D721Med (cell line): ENCODE measurements at regions not wholly inside any gene's neighbourhood (a gene's known extent, or its start where the extent isn't known, plus 50 kb on each side); places are given as distances from the start of the nearest gene placed in this dataset.
"Not testable (repeated sequence)": the region's sequence is repeated elsewhere in the genome, so short reads cannot be mapped to it uniquely, and the experiment has no call there.

Source experiments
- DNase-seq: peaks from one replicate; pipeline ENCODE4 v3.0.0; 2011; ENCODE audit warnings: low spot score; ENCODE audit not compliant: insufficient read length
- FAIRE-seq: peaks from 2 replicates; lab custom pipeline; 2011; peaks lifted over from hg19 to GRCh38; lab: Jason Lieb, UNC
- TF ChIP-seq, protein P1 (sequence below): IDR thresholded peaks from 2 replicates; pipeline ENCODE4 v1.5.1; 2012; ENCODE audit warnings: mild to moderate bottlenecking, control low read depth; ENCODE audit not compliant: insufficient read depth; ENCODE audit errors: missing control alignments

- DNase-seq (no peak), FAIRE-seq (no peak)
- TF ChIP-seq, protein P1, sequence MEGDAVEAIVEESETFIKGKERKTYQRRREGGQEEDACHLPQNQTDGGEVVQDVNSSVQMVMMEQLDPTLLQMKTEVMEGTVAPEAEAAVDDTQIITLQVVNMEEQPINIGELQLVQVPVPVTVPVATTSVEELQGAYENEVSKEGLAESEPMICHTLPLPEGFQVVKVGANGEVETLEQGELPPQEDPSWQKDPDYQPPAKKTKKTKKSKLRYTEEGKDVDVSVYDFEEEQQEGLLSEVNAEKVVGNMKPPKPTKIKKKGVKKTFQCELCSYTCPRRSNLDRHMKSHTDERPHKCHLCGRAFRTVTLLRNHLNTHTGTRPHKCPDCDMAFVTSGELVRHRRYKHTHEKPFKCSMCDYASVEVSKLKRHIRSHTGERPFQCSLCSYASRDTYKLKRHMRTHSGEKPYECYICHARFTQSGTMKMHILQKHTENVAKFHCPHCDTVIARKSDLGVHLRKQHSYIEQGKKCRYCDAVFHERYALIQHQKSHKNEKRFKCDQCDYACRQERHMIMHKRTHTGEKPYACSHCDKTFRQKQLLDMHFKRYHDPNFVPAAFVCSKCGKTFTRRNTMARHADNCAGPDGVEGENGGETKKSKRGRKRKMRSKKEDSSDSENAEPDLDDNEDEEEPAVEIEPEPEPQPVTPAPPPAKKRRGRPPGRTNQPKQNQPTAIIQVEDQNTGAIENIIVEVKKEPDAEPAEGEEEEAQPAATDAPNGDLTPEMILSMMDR = no peak
Measured at GRCh38 chr14:38044710-38045109, 163.0 kb upstream of the SSTR1 start.

GRCh38 chr14:38045461-38045860 is 162.2 kb upstream of the SSTR1 start:
- FAIRE-seq (no peak), DNase-seq (no peak)
- TF ChIP-seq, protein P1 = no peak

- DNase-seq (no peak), FAIRE-seq (no peak)
- TF ChIP-seq, protein P1 = no peak
Measured at GRCh38 chr14:38046160-38046559, 161.5 kb upstream of the SSTR1 start.

DNA sequence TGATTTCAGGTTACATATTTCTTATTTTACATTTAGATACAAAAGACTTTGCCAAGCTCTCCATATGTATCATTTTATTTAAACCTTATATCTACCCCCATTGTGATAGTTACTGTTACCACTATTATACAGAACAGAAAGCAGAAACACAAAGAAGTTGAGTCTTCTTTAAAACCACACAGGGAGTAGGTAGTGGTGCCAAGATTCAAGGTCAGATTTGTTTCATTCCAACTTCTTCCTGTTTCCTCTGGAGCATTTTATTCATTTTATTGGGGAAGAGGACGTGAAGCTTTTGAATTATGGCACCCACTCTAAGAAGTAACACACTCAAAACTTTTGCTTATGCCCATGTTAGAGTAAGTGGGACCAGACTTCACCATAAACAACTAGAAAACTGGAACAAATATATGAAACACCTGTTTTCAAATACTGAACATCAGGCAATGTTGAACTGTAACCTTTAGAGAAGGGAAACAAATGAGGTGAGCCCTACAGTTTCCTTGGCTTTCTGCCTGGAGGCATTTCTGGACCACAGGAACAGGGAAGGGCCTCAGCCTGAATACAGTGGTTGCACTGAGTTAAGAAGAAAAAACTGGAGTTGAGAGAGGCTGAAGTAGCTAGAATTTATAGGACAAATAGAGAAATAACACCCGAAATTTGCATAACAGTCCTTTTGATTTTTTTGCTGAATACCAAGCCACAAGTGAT is 160.4 kb upstream of the SSTR1 start:
- DNase-seq (no peak), FAIRE-seq (no peak)
- TF ChIP-seq, protein P1 = no peak

DNA sequence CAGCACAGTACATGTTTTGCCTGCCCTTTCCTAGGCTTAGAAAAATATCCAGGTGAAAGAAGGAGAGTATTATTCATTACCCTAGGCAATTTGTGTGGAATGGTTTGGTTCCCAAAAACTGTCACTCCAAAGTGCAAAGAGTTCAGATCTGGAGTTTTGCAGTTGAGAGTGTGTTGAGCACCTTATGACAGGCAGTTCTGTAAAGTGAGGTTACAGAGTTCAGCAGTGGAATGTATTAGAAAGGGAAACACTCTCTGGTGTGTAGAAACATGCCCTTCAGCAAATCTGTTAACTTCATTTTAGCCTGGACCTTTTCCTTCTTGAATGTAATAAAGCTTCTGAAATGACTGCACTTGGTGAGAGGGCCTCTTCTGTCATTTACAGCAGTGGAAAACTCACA is 154.0 kb upstream of the SSTR1 start:
- FAIRE-seq (no peak), DNase-seq (no peak)
- TF ChIP-seq, protein P1 = no peak

GRCh38 chr14:38056270-38056669 is 151.4 kb upstream of the SSTR1 start:
- TF ChIP-seq, protein P1 = no peak
- no peak for FAIRE-seq
- no peak for DNase-seq

DNA sequence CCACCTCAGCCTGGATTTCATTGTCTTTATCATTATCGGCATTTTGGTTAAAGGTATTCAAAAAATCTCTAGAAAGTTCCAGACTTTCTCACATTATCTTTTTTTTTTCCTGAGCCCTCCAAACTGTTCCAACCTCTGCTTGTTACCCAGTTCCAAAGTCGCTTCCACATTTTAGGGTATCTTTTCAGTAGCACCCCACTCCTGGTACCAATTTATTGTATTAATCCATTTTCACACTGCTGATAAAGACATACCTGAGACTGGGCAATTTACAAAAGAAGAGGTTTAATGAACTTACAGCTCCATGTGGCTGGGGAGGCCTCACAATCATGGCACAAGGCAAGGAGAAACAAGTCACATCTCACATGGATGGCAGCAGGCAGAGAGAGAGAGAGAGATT is 145.5 kb upstream of the SSTR1 start:
- not testable (repeated sequence) for FAIRE-seq, DNase-seq

GRCh38 chr14:38063711-38064320 is 143.9 kb upstream of the SSTR1 start:
- TF ChIP-seq, protein P1 = no peak
- no peak for FAIRE-seq
- DNase-seq = no peak
